ENCODE measurements at regions not wholly inside any gene's neighbourhood (a gene's known extent, or its start where the extent isn't known, plus 50 kb on each side); places are given as distances from the start of the nearest gene placed in this dataset.

- TF ChIP-seq CTCF (IDR thresholded peaks at IDR 0.05; ENCODE audit: low read length) (no peak), EZH2 (optimal IDR thresholded peaks at IDR 0.05; ENCODE audit: low read depth, low read length) (no peak)
Measured at GRCh38 chr1:81221564-81221963, 579.2 kb upstream of the ADGRL2 start.

Data from MM.1S (cell line).